ENCODE measurements at regions not wholly inside any gene's neighbourhood (a gene's known extent, or its start where the extent isn't known, plus 50 kb on each side); places are given as distances from the start of the nearest gene placed in this dataset.

DNA sequence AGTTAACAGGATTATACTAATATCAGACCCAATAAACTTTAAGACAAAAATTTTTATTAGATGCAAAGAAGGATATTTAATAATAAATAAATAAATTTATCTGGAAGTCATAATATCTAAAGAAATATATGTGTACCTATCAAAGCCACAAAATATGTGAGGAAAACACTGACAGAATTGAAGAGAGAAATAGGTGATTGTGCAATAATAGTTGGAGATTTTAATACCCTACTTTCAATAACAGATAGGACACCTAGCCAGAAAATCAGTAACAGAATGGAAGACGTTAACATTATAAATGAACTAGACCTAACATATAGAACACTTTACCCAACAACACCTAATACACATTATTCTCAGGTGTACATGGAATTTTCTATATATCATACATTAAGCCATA, 541.4 kb upstream of the SMC2 start:
- TF ChIP-seq, protein P1, sequence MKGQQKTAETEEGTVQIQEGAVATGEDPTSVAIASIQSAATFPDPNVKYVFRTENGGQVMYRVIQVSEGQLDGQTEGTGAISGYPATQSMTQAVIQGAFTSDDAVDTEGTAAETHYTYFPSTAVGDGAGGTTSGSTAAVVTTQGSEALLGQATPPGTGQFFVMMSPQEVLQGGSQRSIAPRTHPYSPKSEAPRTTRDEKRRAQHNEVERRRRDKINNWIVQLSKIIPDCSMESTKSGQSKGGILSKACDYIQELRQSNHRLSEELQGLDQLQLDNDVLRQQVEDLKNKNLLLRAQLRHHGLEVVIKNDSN (CRISPR knock-in tag; IDR thresholded peaks at IDR 0.05), result no peak
- TF ChIP-seq, protein P2, sequence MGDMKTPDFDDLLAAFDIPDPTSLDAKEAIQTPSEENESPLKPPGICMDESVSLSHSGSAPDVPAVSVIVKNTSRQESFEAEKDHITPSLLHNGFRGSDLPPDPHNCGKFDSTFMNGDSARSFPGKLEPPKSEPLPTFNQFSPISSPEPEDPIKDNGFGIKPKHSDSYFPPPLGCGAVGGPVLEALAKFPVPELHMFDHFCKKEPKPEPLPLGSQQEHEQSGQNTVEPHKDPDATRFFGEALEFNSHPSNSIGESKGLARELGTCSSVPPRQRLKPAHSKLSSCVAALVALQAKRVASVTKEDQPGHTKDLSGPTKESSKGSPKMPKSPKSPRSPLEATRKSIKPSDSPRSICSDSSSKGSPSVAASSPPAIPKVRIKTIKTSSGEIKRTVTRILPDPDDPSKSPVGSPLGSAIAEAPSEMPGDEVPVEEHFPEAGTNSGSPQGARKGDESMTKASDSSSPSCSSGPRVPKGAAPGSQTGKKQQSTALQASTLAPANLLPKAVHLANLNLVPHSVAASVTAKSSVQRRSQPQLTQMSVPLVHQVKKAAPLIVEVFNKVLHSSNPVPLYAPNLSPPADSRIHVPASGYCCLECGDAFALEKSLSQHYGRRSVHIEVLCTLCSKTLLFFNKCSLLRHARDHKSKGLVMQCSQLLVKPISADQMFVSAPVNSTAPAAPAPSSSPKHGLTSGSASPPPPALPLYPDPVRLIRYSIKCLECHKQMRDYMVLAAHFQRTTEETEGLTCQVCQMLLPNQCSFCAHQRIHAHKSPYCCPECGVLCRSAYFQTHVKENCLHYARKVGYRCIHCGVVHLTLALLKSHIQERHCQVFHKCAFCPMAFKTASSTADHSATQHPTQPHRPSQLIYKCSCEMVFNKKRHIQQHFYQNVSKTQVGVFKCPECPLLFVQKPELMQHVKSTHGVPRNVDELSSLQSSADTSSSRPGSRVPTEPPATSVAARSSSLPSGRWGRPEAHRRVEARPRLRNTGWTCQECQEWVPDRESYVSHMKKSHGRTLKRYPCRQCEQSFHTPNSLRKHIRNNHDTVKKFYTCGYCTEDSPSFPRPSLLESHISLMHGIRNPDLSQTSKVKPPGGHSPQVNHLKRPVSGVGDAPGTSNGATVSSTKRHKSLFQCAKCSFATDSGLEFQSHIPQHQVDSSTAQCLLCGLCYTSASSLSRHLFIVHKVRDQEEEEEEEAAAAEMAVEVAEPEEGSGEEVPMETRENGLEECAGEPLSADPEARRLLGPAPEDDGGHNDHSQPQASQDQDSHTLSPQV (IDR thresholded peaks at IDR 0.05), result no peak
- TF ChIP-seq, protein P3, sequence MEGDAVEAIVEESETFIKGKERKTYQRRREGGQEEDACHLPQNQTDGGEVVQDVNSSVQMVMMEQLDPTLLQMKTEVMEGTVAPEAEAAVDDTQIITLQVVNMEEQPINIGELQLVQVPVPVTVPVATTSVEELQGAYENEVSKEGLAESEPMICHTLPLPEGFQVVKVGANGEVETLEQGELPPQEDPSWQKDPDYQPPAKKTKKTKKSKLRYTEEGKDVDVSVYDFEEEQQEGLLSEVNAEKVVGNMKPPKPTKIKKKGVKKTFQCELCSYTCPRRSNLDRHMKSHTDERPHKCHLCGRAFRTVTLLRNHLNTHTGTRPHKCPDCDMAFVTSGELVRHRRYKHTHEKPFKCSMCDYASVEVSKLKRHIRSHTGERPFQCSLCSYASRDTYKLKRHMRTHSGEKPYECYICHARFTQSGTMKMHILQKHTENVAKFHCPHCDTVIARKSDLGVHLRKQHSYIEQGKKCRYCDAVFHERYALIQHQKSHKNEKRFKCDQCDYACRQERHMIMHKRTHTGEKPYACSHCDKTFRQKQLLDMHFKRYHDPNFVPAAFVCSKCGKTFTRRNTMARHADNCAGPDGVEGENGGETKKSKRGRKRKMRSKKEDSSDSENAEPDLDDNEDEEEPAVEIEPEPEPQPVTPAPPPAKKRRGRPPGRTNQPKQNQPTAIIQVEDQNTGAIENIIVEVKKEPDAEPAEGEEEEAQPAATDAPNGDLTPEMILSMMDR (IDR thresholded peaks at IDR 0.05 in 2 of 3, conservative IDR thresholded peaks at IDR 0.05 in 1 of 3; ENCODE audit: insufficient read depth in 2 of 3, low read depth in 1 of 3, low read length in 3 of 3), result no peak
- TF ChIP-seq CBX1 (IDR thresholded peaks at IDR 0.05; ENCODE audit: low read depth) (no peak), SAP30 (IDR thresholded peaks at IDR 0.05; ENCODE audit: borderline replicate concordance, insufficient read depth, low read depth, low read length, poor library complexity, severe bottlenecking) (no peak)
